WTC11 (cell line): ENCODE measurements at regions not wholly inside any gene's neighbourhood (a gene's known extent, or its start where the extent isn't known, plus 50 kb on each side); places are given as distances from the start of the nearest gene placed in this dataset.

Experiments used
- CREB1 ChIP-seq: sonication (generic); formaldehyde crosslinking; IDR thresholded peaks from 2 replicates; pipeline ENCODE4 v1.8.0; 2023; ENCODE audit warnings: mild to moderate bottlenecking, missing genetic modification reagents
- CTCF ChIP-seq: fragments of 200-600 bp; IDR thresholded peaks from 2 replicates; pipeline ENCODE4 v1.8.0; 2022; ENCODE audit warnings: antibody characterized with exemption
- ESRRA ChIP-seq: sonication (generic); formaldehyde crosslinking; IDR thresholded peaks from 2 replicates; pipeline ENCODE4 v1.8.1; 2022; ENCODE audit warnings: mild to moderate bottlenecking, missing genetic modification reagents, borderline replicate concordance
- FOXJ3 ChIP-seq: sonication (generic); formaldehyde crosslinking; IDR thresholded peaks from 2 replicates; pipeline ENCODE4 v1.9.0; 2021; ENCODE audit warnings: missing genetic modification reagents, mild to moderate bottlenecking, borderline replicate concordance
- NR2C2 ChIP-seq: sonication (generic); formaldehyde crosslinking; IDR thresholded peaks from 2 replicates; pipeline ENCODE4 v1.8.0; 2022; ENCODE audit warnings: mild to moderate bottlenecking, missing genetic modification reagents
- SP1 ChIP-seq: sonication (generic); formaldehyde crosslinking; conservative IDR thresholded peaks from 2 replicates; pipeline ENCODE4 v1.8.1; 2022; ENCODE audit warnings: missing genetic modification reagents
- STAT6 ChIP-seq: sonication (generic); formaldehyde crosslinking; conservative IDR thresholded peaks from 2 replicates; pipeline ENCODE4 v1.8.1; 2023; ENCODE audit warnings: mild to moderate bottlenecking, low read depth, missing genetic modification reagents, moderate library complexity
- ZNF121 ChIP-seq: sonication (generic); formaldehyde crosslinking; IDR thresholded peaks from 2 replicates; pipeline ENCODE4 v1.8.0; 2023; ENCODE audit warnings: missing genetic modification reagents
- ZNF416 ChIP-seq: fragments of 250-450 bp; sonication (Bioruptor Pico); IDR thresholded peaks from 2 replicates; pipeline ENCODE4 v1.9.0; 2021; ENCODE audit warnings: mild to moderate bottlenecking, inconsistent platforms
- TF ChIP-seq, protein P1 (sequence below): sonication (generic); formaldehyde crosslinking; IDR thresholded peaks from 2 replicates; pipeline ENCODE4 v1.8.0; 2022; ENCODE audit warnings: mild to moderate bottlenecking, missing genetic modification reagents
- TF ChIP-seq, protein P2 (sequence below): sonication (generic); formaldehyde crosslinking; IDR thresholded peaks from 2 replicates; pipeline ENCODE4 v1.8.1; 2022; ENCODE audit warnings: mild to moderate bottlenecking, missing genetic modification reagents, moderate library complexity, borderline replicate concordance
- TF ChIP-seq, protein P3 (sequence below): sonication (generic); formaldehyde crosslinking; IDR thresholded peaks from 2 replicates; pipeline ENCODE4 v1.8.0; 2022; ENCODE audit warnings: mild to moderate bottlenecking, missing genetic modification reagents
- TF ChIP-seq, protein P4 (sequence below): sonication (generic); formaldehyde crosslinking; IDR thresholded peaks from 2 replicates; pipeline ENCODE4 v1.8.0; 2022; ENCODE audit warnings: mild to moderate bottlenecking, missing genetic modification reagents

- no peak for TF ChIP-seq CTCF
- TF ChIP-seq, protein P1, sequence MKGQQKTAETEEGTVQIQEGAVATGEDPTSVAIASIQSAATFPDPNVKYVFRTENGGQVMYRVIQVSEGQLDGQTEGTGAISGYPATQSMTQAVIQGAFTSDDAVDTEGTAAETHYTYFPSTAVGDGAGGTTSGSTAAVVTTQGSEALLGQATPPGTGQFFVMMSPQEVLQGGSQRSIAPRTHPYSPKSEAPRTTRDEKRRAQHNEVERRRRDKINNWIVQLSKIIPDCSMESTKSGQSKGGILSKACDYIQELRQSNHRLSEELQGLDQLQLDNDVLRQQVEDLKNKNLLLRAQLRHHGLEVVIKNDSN (CRISPR knock-in tag), result no peak
- no peak for TF ChIP-seq CREB1 (CRISPR knock-in tag)
- no peak for TF ChIP-seq ESRRA
- no peak for TF ChIP-seq FOXJ3 (CRISPR knock-in tag)
- TF ChIP-seq NR2C2 (CRISPR knock-in tag), result no peak
- no peak for TF ChIP-seq SP1
- TF ChIP-seq, protein P2, sequence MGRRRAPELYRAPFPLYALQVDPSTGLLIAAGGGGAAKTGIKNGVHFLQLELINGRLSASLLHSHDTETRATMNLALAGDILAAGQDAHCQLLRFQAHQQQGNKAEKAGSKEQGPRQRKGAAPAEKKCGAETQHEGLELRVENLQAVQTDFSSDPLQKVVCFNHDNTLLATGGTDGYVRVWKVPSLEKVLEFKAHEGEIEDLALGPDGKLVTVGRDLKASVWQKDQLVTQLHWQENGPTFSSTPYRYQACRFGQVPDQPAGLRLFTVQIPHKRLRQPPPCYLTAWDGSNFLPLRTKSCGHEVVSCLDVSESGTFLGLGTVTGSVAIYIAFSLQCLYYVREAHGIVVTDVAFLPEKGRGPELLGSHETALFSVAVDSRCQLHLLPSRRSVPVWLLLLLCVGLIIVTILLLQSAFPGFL (CRISPR knock-in tag), result no peak
- TF ChIP-seq STAT6 (CRISPR knock-in tag), result no peak
- TF ChIP-seq, protein P3, sequence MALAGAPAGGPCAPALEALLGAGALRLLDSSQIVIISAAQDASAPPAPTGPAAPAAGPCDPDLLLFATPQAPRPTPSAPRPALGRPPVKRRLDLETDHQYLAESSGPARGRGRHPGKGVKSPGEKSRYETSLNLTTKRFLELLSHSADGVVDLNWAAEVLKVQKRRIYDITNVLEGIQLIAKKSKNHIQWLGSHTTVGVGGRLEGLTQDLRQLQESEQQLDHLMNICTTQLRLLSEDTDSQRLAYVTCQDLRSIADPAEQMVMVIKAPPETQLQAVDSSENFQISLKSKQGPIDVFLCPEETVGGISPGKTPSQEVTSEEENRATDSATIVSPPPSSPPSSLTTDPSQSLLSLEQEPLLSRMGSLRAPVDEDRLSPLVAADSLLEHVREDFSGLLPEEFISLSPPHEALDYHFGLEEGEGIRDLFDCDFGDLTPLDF, result no peak
- TF ChIP-seq ZNF416 (CRISPR knock-in tag), result no peak
- no peak for TF ChIP-seq ZNF121 (CRISPR knock-in tag)
- TF ChIP-seq, protein P4, sequence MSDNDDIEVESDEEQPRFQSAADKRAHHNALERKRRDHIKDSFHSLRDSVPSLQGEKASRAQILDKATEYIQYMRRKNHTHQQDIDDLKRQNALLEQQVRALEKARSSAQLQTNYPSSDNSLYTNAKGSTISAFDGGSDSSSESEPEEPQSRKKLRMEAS (CRISPR knock-in tag), result no peak
These were observed 131.0 kb upstream of the HMCN1 start for GRCh38 chr1:185603158-185603557.
